A673 (cell line): ENCODE measurements at regions not wholly inside any gene's neighbourhood (a gene's known extent, or its start where the extent isn't known, plus 50 kb on each side); places are given as distances from the start of the nearest gene placed in this dataset.

ENCODE experiments used
- CTCF ChIP-seq: fragments of 300-800, 200-600 bp; sonication (generic); conservative IDR thresholded peaks from 2 replicates; pipeline ENCODE4 v1.5.1; 2017; ENCODE audit warnings: low read depth, mild to moderate bottlenecking, antibody characterized with exemption, low read length, moderate library complexity, mixed read lengths
- EZH2 ChIP-seq: fragments of 200-600 bp; sonication (generic); IDR thresholded peaks from 2 replicates; pipeline ENCODE4 v1.6.1; 2017; ENCODE audit warnings: borderline replicate concordance, low read depth, mild to moderate bottlenecking, mixed read lengths, antibody characterized with exemption, low read length; ENCODE audit not compliant: poor library complexity, severe bottlenecking

- no peak for TF ChIP-seq EZH2
- TF ChIP-seq CTCF: no peak
Measured at GRCh38 chr3:43905157-43905556, 214.4 kb downstream of the ABHD5 start.
